ENCODE measurements at regions not wholly inside any gene's neighbourhood (a gene's known extent, or its start where the extent isn't known, plus 50 kb on each side); places are given as distances from the start of the nearest gene placed in this dataset.

DNA sequence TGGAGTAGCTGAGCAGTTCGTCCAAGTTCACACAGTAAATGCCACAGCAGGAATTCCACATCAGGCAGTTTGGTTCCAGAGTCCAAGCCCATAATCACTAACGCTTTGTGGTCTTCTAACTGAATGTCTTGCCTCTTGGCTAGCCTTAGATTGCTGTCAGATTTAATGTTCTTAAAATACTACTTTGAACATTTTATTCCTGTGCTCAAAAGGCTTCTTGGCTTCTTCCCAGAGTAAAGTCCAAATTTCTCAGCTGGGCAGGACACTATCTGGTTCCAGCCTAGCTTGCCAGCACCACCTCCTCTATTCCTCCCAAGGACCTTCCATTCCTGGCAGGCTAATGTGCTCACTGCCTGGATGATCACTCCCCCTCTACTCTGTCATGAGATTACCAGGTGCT is 256.9 kb downstream of the SQOR start:
- Histone ChIP-seq H4K8ac (ENCODE audit: low read length) (no peak overlapping the region), H3K36me3 (ENCODE audit: control insufficient read depth in 1 of 2, insufficient read depth in 2 of 2, low read depth in 1 of 2, low read length in 2 of 2) (no peaks in the 10 kb centered on the region), H3K27me3 (ENCODE audit: control insufficient read depth in 1 of 2, insufficient read depth in 1 of 2, low read length in 2 of 2) (no peaks in the 10 kb centered on the region), H2BK120ac (ENCODE audit: low read depth, low read length) (no peak overlapping the region), H3K27ac (ENCODE audit: low read length, poor library complexity, severe bottlenecking) (no peak overlapping the region), H4K91ac (ENCODE audit: low read length) (no peak overlapping the region), H3K4me3 (ENCODE audit: insufficient read depth in 1 of 2, low read depth in 1 of 2, low read length in 2 of 2) (no peak overlapping the region), H2BK15ac (ENCODE audit: low read depth, poor library complexity, severe bottlenecking) (no peak overlapping the region), H3K9me3 (ENCODE audit: control insufficient read depth, low read length) (peaks cover 4% of the 10 kb centered on the region), H2AK5ac (ENCODE audit: low read length, severe bottlenecking) (no peak overlapping the region), H2AFZ (ENCODE audit: low read depth, low read length) (no peak overlapping the region), H3K9ac (ENCODE audit: low read length) (no peak overlapping the region), H2BK12ac (ENCODE audit: low read length in 2 of 2) (no peak overlapping the region), H3K4me2 (ENCODE audit: low read length, poor library complexity, severe bottlenecking) (no peak overlapping the region), H2BK5ac (ENCODE audit: low read depth, low read length, poor library complexity, severe bottlenecking) (no peak overlapping the region), H3K18ac (ENCODE audit: low read depth in 1 of 2, low read length in 2 of 2) (no peak overlapping the region), H3K14ac (ENCODE audit: low read length in 2 of 2) (no peak overlapping the region), H3K4me1 (ENCODE audit: control insufficient read depth, insufficient read depth, low read depth, low read length) (no peaks in the 10 kb centered on the region), H3K23ac (ENCODE audit: low read length in 2 of 2) (no peak overlapping the region), H3K79me1 (replicated peaks; ENCODE audit: low read length, poor library complexity, severe bottlenecking) (no peaks in the 10 kb centered on the region), H3K4ac (ENCODE audit: low read depth in 1 of 2, low read length in 2 of 2) (no peak overlapping the region)
- no peak for DNase-seq
- 39% methylated on average over 2 of the region's 2 CpGs for WGBS

DNA sequence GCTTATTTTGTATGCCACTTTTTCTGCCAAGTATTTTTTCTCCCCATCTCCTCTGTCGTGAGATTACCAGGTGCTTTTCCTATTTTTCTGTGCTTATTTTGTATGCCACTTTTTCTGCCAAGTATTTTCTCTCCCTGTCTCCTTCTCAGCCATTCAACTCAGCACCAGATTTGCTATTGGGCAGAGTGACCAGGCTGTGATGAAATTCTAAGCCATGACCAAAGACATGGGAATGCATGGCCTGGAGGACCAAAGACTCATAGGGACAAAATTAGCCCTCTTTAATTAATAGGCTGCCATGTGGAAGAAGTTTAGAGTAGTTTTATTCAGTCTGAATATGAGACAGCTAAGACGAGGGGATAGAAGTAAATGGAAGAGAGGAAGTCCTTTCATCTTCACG is 257.4 kb downstream of the SQOR start:
- no peak overlapping the region for H2AK5ac ChIP-seq (ENCODE audit: low read length, severe bottlenecking)
- H2AFZ ChIP-seq (ENCODE audit: low read depth, low read length) = no peak overlapping the region
- H2BK120ac ChIP-seq (ENCODE audit: low read depth, low read length) = no peak overlapping the region
- H3K27me3 ChIP-seq (ENCODE audit: control insufficient read depth in 1 of 2, insufficient read depth in 1 of 2, low read length in 2 of 2) = no peaks in the 10 kb centered on the region
- no peak overlapping the region for H2BK15ac ChIP-seq (ENCODE audit: low read depth, poor library complexity, severe bottlenecking)
- no peak overlapping the region for H4K8ac ChIP-seq (ENCODE audit: low read length)
- H3K18ac ChIP-seq (ENCODE audit: low read depth in 1 of 2, low read length in 2 of 2) = no peak overlapping the region
- WGBS = 81% methylated on average over 3 of the region's 3 CpGs
- no peaks in the 10 kb centered on the region for H3K36me3 ChIP-seq (ENCODE audit: control insufficient read depth in 1 of 2, insufficient read depth in 2 of 2, low read depth in 1 of 2, low read length in 2 of 2)
- H3K27ac ChIP-seq (ENCODE audit: low read length, poor library complexity, severe bottlenecking) = no peak overlapping the region
- no peak overlapping the region for H2BK5ac ChIP-seq (ENCODE audit: low read depth, low read length, poor library complexity, severe bottlenecking)
- H3K79me1 ChIP-seq (replicated peaks; ENCODE audit: low read length, poor library complexity, severe bottlenecking) = no peaks in the 10 kb centered on the region
- no peak for DNase-seq
- H3K9me3 ChIP-seq (ENCODE audit: control insufficient read depth, low read length) = peaks cover 4% of the 10 kb centered on the region
- H3K23ac ChIP-seq (ENCODE audit: low read length in 2 of 2) = no peak overlapping the region
- H3K9ac ChIP-seq (ENCODE audit: low read length) = no peak overlapping the region
- H2BK12ac ChIP-seq (ENCODE audit: low read length in 2 of 2) = no peak overlapping the region
- no peak overlapping the region for H4K91ac ChIP-seq (ENCODE audit: low read length)
- H3K4me3 ChIP-seq (ENCODE audit: insufficient read depth in 1 of 2, low read depth in 1 of 2, low read length in 2 of 2) = no peak overlapping the region
- no peak overlapping the region for H3K4ac ChIP-seq (ENCODE audit: low read depth in 1 of 2, low read length in 2 of 2)
- H3K4me2 ChIP-seq (ENCODE audit: low read length, poor library complexity, severe bottlenecking) = no peak overlapping the region
- no peaks in the 10 kb centered on the region for H3K4me1 ChIP-seq (ENCODE audit: control insufficient read depth, insufficient read depth, low read depth, low read length)
- H3K14ac ChIP-seq (ENCODE audit: low read length in 2 of 2) = no peak overlapping the region

DNA sequence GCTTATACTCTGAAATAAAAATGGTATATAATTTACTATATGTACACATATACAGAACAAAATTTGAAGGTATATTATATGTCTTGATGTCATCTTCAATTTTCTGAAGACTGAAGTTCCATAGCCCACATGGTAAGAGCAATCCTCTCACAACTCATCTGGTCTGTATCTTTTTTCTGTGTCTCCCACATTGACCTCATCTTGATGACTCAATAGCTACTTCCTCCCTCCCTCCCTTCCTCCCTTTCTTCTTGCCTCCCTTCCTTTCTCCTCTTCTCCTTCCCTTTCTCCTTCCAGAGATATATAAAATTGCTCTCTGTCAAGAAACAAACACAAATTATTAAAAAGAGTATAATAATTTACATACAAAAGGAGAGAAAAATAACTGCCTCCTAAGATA is 268.5 kb downstream of the SQOR start:
- H4K8ac ChIP-seq (ENCODE audit: low read length) = no peak overlapping the region
- no peak overlapping the region for H3K18ac ChIP-seq (ENCODE audit: low read depth in 1 of 2, low read length in 2 of 2)
- no peaks in the 10 kb centered on the region for H3K36me3 ChIP-seq (ENCODE audit: control insufficient read depth in 1 of 2, insufficient read depth in 2 of 2, low read depth in 1 of 2, low read length in 2 of 2)
- no peaks in the 10 kb centered on the region for H3K79me1 ChIP-seq (replicated peaks; ENCODE audit: low read length, poor library complexity, severe bottlenecking)
- H4K91ac ChIP-seq (ENCODE audit: low read length) = no peak overlapping the region
- no peaks in the 10 kb centered on the region for H3K4me1 ChIP-seq (ENCODE audit: control insufficient read depth, insufficient read depth, low read depth, low read length)
- no peak overlapping the region for H3K4ac ChIP-seq (ENCODE audit: low read depth in 1 of 2, low read length in 2 of 2)
- H2AK5ac ChIP-seq (ENCODE audit: low read length, severe bottlenecking) = no peak overlapping the region
- H2BK15ac ChIP-seq (ENCODE audit: low read depth, poor library complexity, severe bottlenecking) = no peak overlapping the region
- H3K9ac ChIP-seq (ENCODE audit: low read length) = no peak overlapping the region
- no peak overlapping the region for H3K14ac ChIP-seq (ENCODE audit: low read length in 2 of 2)
- no peak overlapping the region for H2BK120ac ChIP-seq (ENCODE audit: low read depth, low read length)
- no peaks in the 10 kb centered on the region for H3K27me3 ChIP-seq (ENCODE audit: control insufficient read depth in 1 of 2, insufficient read depth in 1 of 2, low read length in 2 of 2)
- H3K4me3 ChIP-seq (ENCODE audit: insufficient read depth in 1 of 2, low read depth in 1 of 2, low read length in 2 of 2) = no peak overlapping the region
- no peak overlapping the region for H3K23ac ChIP-seq (ENCODE audit: low read length in 2 of 2)
- no peak overlapping the region for H2BK12ac ChIP-seq (ENCODE audit: low read length in 2 of 2)
- no peak overlapping the region for H3K4me2 ChIP-seq (ENCODE audit: low read length, poor library complexity, severe bottlenecking)
- H3K9me3 ChIP-seq (ENCODE audit: control insufficient read depth, low read length) = peaks cover under 1% of the 10 kb centered on the region
- no peak overlapping the region for H2AFZ ChIP-seq (ENCODE audit: low read depth, low read length)
- H3K27ac ChIP-seq (ENCODE audit: low read length, poor library complexity, severe bottlenecking) = no peak overlapping the region
- DNase-seq = no peak
- H2BK5ac ChIP-seq (ENCODE audit: low read depth, low read length, poor library complexity, severe bottlenecking) = no peak overlapping the region

DNA sequence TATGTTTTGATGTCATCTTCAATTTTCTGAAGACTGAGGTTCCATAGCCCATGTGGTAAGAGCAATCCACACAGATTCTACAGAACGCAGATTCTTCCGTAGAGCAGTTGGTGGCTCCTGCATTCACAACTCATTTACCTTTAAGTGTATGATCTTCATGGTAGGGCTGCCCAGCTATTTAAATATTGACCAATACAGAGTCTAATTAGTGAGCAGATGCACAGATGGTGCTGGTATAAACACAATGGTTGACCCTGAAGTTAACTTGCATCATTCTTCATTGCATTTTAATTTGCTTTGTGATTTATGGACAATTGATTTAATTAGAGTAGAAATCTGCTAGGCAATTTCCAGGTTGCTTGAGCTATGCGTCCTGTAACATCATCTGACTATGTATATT is 269.2 kb downstream of the SQOR start:
- H4K8ac ChIP-seq (ENCODE audit: low read length) = no peak overlapping the region

More for the DNA sequence above, 269.2 kb downstream of the SQOR start:
- Histone ChIP-seq H2BK120ac (ENCODE audit: low read depth, low read length) (no peak overlapping the region), H4K91ac (ENCODE audit: low read length) (no peak overlapping the region), H2AK5ac (ENCODE audit: low read length, severe bottlenecking) (no peak overlapping the region), H2BK12ac (ENCODE audit: low read length in 2 of 2) (no peak overlapping the region), H3K23ac (ENCODE audit: low read length in 2 of 2) (no peak overlapping the region), H3K27me3 (ENCODE audit: control insufficient read depth in 1 of 2, insufficient read depth in 1 of 2, low read length in 2 of 2) (no peaks in the 10 kb centered on the region), H3K79me1 (replicated peaks; ENCODE audit: low read length, poor library complexity, severe bottlenecking) (no peaks in the 10 kb centered on the region), H2AFZ (ENCODE audit: low read depth, low read length) (no peak overlapping the region), H3K4me1 (ENCODE audit: control insufficient read depth, insufficient read depth, low read depth, low read length) (no peaks in the 10 kb centered on the region), H3K14ac (ENCODE audit: low read length in 2 of 2) (no peak overlapping the region), H2BK5ac (ENCODE audit: low read depth, low read length, poor library complexity, severe bottlenecking) (no peak overlapping the region), H3K4me2 (ENCODE audit: low read length, poor library complexity, severe bottlenecking) (no peak overlapping the region), H3K9me3 (ENCODE audit: control insufficient read depth, low read length) (peaks cover 7% of the 10 kb centered on the region), H3K4me3 (ENCODE audit: insufficient read depth in 1 of 2, low read depth in 1 of 2, low read length in 2 of 2) (no peak overlapping the region), H3K18ac (ENCODE audit: low read depth in 1 of 2, low read length in 2 of 2) (no peak overlapping the region), H2BK15ac (ENCODE audit: low read depth, poor library complexity, severe bottlenecking) (no peak overlapping the region), H3K27ac (ENCODE audit: low read length, poor library complexity, severe bottlenecking) (no peak overlapping the region), H3K4ac (ENCODE audit: low read depth in 1 of 2, low read length in 2 of 2) (no peak overlapping the region), H3K36me3 (ENCODE audit: control insufficient read depth in 1 of 2, insufficient read depth in 2 of 2, low read depth in 1 of 2, low read length in 2 of 2) (no peaks in the 10 kb centered on the region), H3K9ac (ENCODE audit: low read length) (no peak overlapping the region)
- WGBS = 100% methylated on average over 1 of the region's 3 CpGs
- DNase-seq = no peak
